Right lobe of liver (tissue), 6 donors: ENCODE measurements at regions not wholly inside any gene's neighbourhood (a gene's known extent, or its start where the extent isn't known, plus 50 kb on each side); places are given as distances from the start of the nearest gene placed in this dataset.

ENCODE experiments used
- ATAC-seq, 4 donors: fragments of 200-7000 bp; cut with Tn5 transposase; one replicate each; pipeline ENCODE4 v1.9.1; 2020; ENCODE audit warnings: mild to moderate bottlenecking in 4 of 4, moderate library complexity in 4 of 4
- DNase-seq, 3 donors: peaks; one replicate each; pipeline ENCODE4 v3.0.0-alpha.2; 2020
- H3K27ac ChIP-seq, 3 donors: fragments of 200-600 bp; one replicate each; pipeline ENCODE4 v1.8.0; 2022
- H3K27me3 ChIP-seq, 2 donors: fragments of 200-600 bp; one replicate each; pipeline ENCODE4 v1.8.0; 2022
- H3K36me3 ChIP-seq, 4 donors: fragments of 200-600 bp; sonication (generic) in 1 of 4; one replicate each; pipeline versions ENCODE4 v1.5.1 to v1.8.0; 2017 to 2022; ENCODE audit warnings: control low read depth in 1 of 4
- H3K4me1 ChIP-seq, 4 donors: fragments of 200-600 bp; sonication (generic) in 1 of 4; one replicate each; pipeline versions ENCODE4 v1.5.1 to v1.8.0; 2017 to 2022; ENCODE audit warnings: control low read depth in 1 of 4
- H3K4me3 ChIP-seq, 3 donors: fragments of 200-600 bp; one replicate each; pipeline ENCODE4 v1.8.0; 2022
- H3K9me3 ChIP-seq, 4 donors: fragments of 200-600 bp; sonication (generic) in 1 of 4; one replicate each; pipeline versions ENCODE4 v1.5.1 to v1.8.0; 2017 to 2022; ENCODE audit warnings: control low read depth in 1 of 4
- POLR2A ChIP-seq: fragments of 450-650 bp; IDR thresholded peaks from one replicate; pipeline ENCODE4 v1.6.1; 2017; ENCODE audit warnings: antibody characterized with exemption, mild to moderate bottlenecking
- WGBS: methylation state at CpG from one replicate; pipeline ENCODE4 v1.1.6; 2018; ENCODE audit warnings: low coverage, low lambda C conversion rate; ENCODE audit not compliant: insufficient coverage; ENCODE audit errors: missing lambda C conversion rate; 5-methylcytosine and 5-hydroxymethylcytosine counted together
- intact Hi-C, 2 donors: fragments of 100-400 bp; cut with DNase I; formaldehyde crosslinking; loops; one replicate each; pipeline versions ENCODE4 v1.11.2 to v1.14.1; 2022
- TF ChIP-seq, protein P1 (sequence below), 4 donors: fragments of 200-600 bp in 3 of 4; fragments of 450-650 bp in 1 of 4; IDR thresholded peaks; one replicate each; pipeline versions ENCODE4 v1.5.1 to v1.8.0; 2016 to 2022; ENCODE audit warnings: antibody characterized with exemption in 4 of 4, mild to moderate bottlenecking in 2 of 4
- donor health status: DM: no; HTN: yes; CAD: no.
- donor health status: DM: no; HTN: no; CAD: no.
- donor health status: DM: no; HTN: no; CAD: no.
- donor health status: DM: no; HTN: yes; CAD: no.
- donor health status: DM: no; HTN: yes; CAD: no.

DNA sequence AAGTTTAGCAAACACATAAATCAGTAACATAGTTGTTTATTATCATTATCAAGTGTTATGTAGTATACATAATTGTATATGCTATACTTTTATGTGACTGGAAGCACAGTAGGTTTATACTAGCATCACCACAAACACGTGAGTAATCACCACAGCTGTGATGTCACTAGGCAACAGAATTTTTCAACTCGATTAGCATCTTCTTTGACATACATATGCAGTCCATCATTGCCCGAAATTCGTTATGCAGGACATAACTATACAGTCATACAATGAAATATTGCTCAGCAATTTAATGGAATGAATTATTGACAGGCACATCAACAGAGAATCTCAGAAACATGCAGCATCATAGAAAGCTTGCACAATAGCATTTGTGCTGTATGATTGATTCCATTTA lies 77.7 kb downstream of the LSM5 start:
- TF ChIP-seq POLR2A = no peak
- TF ChIP-seq, protein P1, sequence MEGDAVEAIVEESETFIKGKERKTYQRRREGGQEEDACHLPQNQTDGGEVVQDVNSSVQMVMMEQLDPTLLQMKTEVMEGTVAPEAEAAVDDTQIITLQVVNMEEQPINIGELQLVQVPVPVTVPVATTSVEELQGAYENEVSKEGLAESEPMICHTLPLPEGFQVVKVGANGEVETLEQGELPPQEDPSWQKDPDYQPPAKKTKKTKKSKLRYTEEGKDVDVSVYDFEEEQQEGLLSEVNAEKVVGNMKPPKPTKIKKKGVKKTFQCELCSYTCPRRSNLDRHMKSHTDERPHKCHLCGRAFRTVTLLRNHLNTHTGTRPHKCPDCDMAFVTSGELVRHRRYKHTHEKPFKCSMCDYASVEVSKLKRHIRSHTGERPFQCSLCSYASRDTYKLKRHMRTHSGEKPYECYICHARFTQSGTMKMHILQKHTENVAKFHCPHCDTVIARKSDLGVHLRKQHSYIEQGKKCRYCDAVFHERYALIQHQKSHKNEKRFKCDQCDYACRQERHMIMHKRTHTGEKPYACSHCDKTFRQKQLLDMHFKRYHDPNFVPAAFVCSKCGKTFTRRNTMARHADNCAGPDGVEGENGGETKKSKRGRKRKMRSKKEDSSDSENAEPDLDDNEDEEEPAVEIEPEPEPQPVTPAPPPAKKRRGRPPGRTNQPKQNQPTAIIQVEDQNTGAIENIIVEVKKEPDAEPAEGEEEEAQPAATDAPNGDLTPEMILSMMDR (IDR thresholded peaks at IDR 0.05) = no peak
- H3K9me3 ChIP-seq = no peaks in the 10 kb centered on the region
- DNase-seq (no peak), ATAC-seq (no peak)
- H3K36me3 ChIP-seq = no peaks in the 10 kb centered on the region
- intact Hi-C loops = no loop called here
- no peaks in the 10 kb centered on the region for H3K4me1 ChIP-seq
- H3K27me3 ChIP-seq = no peaks in the 10 kb centered on the region
- WGBS = 61% methylated on average over 4 of the region's 4 CpGs
- H3K4me3 ChIP-seq = no peak overlapping the region
- H3K27ac ChIP-seq = no peak overlapping the region

DNA sequence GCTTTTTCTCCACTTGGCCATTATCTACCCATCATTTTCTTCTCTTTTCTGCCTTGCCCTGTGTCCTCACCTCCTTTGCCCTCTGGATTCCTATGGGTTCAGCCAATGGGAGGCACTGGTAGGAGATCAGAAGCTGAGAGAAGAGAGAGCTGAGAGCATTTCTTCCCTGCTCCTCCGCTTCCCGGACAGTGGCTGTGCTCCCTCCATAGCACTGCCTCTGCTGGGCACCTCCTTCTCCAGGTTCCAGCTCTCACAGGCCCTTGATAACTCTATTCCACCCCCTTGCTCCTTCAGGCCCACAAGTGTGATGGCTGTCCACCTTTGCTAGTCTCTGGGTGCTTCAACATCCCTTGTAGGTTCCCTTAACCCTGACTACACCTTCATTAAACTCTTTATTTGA lies 79.6 kb downstream of the LSM5 start:
- no peak overlapping the region for H3K27ac ChIP-seq
- intact Hi-C loops = no loop called here
- WGBS = 61% methylated on average over 2 of the region's 2 CpGs

DNA sequence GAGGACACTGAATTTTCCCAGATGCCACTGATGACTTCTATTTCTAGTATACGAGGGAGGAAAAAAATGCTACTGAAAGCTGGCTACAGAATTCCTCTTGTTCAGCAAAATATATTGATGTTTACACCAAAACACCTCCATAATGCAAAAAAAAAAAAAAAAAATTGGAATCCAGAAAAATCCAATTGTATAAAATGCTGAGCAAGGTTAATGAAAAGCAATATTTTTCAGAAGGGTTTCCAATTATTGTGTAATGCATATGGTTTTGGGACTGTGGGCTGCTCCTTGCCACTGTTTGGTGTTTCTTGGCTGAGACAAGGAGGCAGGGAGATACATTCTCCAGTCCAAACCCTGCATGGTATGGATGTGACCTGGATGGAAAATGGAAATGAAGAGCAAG lies 83.8 kb downstream of the LSM5 start:
- intact Hi-C loops = no loop called here
- no peak for ATAC-seq
- Histone ChIP-seq H3K4me1 (no peaks in the 10 kb centered on the region), H3K27ac (no peak overlapping the region), H3K36me3 (no peaks in the 10 kb centered on the region), H3K9me3 (no peaks in the 10 kb centered on the region), H3K4me3 (no peak overlapping the region), H3K27me3 (no peaks in the 10 kb centered on the region)
- no peak for TF ChIP-seq POLR2A
- TF ChIP-seq, protein P1 (IDR thresholded peaks at IDR 0.05) = no peak
- 0% methylated on average over 1 of the region's 1 CpG for WGBS
- DNase-seq = no peak

More for the DNA sequence above, 79.6 kb downstream of the LSM5 start:
- no peaks in the 10 kb centered on the region for H3K27me3 ChIP-seq
- H3K4me3 ChIP-seq = no peak overlapping the region
- H3K9me3 ChIP-seq = no peaks in the 10 kb centered on the region
- no peak for TF ChIP-seq POLR2A
- TF ChIP-seq, protein P1 (IDR thresholded peaks at IDR 0.05) = no peak
- H3K4me1 ChIP-seq = no peaks in the 10 kb centered on the region
- no peak for ATAC-seq
- no peaks in the 10 kb centered on the region for H3K36me3 ChIP-seq
- no peak for DNase-seq

DNA sequence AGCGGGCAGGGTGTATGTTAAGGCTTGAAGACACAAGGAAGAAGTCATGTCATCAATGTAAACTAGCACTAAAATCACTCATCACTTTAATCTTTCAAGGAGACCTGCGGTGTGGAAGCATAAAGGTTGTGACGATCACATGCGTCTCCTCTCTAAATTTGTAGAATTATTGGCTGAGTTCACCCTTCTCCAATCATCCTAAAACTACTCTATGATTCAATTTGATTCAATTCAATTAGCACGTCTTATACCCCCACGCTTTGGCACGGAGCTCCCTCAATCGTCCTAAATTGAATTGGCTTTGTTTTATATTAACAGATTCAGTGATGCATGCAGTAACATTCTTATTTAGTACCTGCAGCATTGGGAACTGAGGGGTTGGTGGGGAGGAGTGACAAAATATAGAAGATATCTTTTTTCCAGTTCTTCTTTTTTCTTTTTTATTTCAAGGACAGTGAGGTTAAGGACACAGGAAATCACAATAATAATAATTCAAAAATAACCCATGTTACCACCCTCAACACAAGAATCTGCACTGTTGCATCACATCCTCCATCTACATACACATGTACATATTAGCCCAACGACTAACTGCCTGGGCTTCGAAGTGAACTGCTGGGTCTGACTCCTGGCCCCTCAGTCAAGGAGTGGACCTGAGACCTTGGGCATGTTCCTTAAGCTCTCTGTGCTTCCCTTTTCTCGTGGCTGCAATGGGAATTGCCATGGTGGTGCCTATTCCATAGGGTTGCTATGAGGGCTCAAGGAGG lies 86.5 kb downstream of the LSM5 start:
- H3K36me3 ChIP-seq = no peaks in the 10 kb centered on the region
- 57% methylated on average over 11 of the region's 11 CpGs for WGBS
- intact Hi-C loops = no loop called here

More for the DNA sequence above, 86.5 kb downstream of the LSM5 start:
- no peak for ATAC-seq
- no peak for DNase-seq
- no peak overlapping the region for H3K27ac ChIP-seq
- no peaks in the 10 kb centered on the region for H3K27me3 ChIP-seq
- no peaks in the 10 kb centered on the region for H3K4me1 ChIP-seq
- TF ChIP-seq, protein P1 (IDR thresholded peaks at IDR 0.05) = no peak
- no peak for TF ChIP-seq POLR2A
- no peaks in the 10 kb centered on the region for H3K9me3 ChIP-seq
- H3K4me3 ChIP-seq = no peak overlapping the region
